RWPE1 (cell line): ENCODE measurements at regions not wholly inside any gene's neighbourhood (a gene's known extent, or its start where the extent isn't known, plus 50 kb on each side); places are given as distances from the start of the nearest gene placed in this dataset.

ENCODE experiments used
- CTCF ChIA-PET: fragments of 350-600 bp; sonication (Branson Sonifier 250); formaldehyde crosslinking; extraction: SDS; loops from one replicate; lab custom pipeline; 2021; lab: Yijun Ruan, JAX
- POLR2A ChIA-PET: fragments of 400-600 bp; formaldehyde crosslinking; extraction: SDS; loops from one replicate; lab custom pipeline; 2020; ENCODE audit warnings: antibody characterized with exemption; ENCODE audit not compliant: low non-redundant PET; lab: Yijun Ruan, JAX
- DNase-seq: peaks from one replicate; pipeline ENCODE4 v3.0.0; 2012; ENCODE audit warnings: low spot score
- H3K27ac ChIP-seq: fragments of 450-650 bp; 2 replicates; pipeline ENCODE4 v1.5.1; 2017
- CTCF ChIP-seq: fragments of 450-650 bp; conservative IDR thresholded peaks from 2 replicates; pipeline ENCODE4 v1.5.1; 2017; ENCODE audit warnings: low read depth, mild to moderate bottlenecking

GRCh38 chr20:24895431-24895830, 53.6 kb upstream of the CST7 start:
- ChIA-PET POLR2A (no interaction called here), CTCF (no interaction called here)
- no peak for DNase-seq
- no peak for TF ChIP-seq CTCF
- H3K27ac ChIP-seq = no peak overlapping the region

- POLR2A ChIA-PET = no interaction called here
- no peak for DNase-seq
- H3K27ac ChIP-seq = no peak overlapping the region
- CTCF ChIA-PET = no interaction called here
- no peak for TF ChIP-seq CTCF
Measured at GRCh38 chr20:24895898-24896658, 53.0 kb upstream of the CST7 start.

- ChIA-PET CTCF (no interaction called here), POLR2A (no interaction called here)
- DNase-seq = no peak
- no peak overlapping the region for H3K27ac ChIP-seq
- no peak for TF ChIP-seq CTCF
Measured at GRCh38 chr20:24896984-24897383, 52.1 kb upstream of the CST7 start.

- no peak for DNase-seq
- no peak for TF ChIP-seq CTCF
- POLR2A ChIA-PET = no interaction called here
- CTCF ChIA-PET = no interaction called here
- no peak overlapping the region for H3K27ac ChIP-seq
Measured at GRCh38 chr20:24897974-24898373, 51.1 kb upstream of the CST7 start.

GRCh38 chr20:24899153-24899552, 49.9 kb upstream of the CST7 start:
- no peak overlapping the region for H3K27ac ChIP-seq
- no peak for TF ChIP-seq CTCF
- CTCF ChIA-PET = no interaction called here
- POLR2A ChIA-PET = no interaction called here
- no peak for DNase-seq
